SK-N-SH treated with all-trans-retinoic acid at 6 μM for 48 hours (cell line): ENCODE measurements at regions not wholly inside any gene's neighbourhood (a gene's known extent, or its start where the extent isn't known, plus 50 kb on each side); places are given as distances from the start of the nearest gene placed in this dataset.

Experiments used
- ATAC-seq: fragments of 200-7000 bp; cut with Tn5 transposase; 3 replicates; pipeline ENCODE4 v1.9.1; 2020; ENCODE audit warnings: mild to moderate bottlenecking, moderate library complexity
- ARNTL ChIP-seq: fragments of 450-650 bp; formaldehyde crosslinking; IDR thresholded peaks from 2 replicates; pipeline ENCODE4 v1.5.0; 2020; ENCODE audit warnings: low read depth, mild to moderate bottlenecking, moderate library complexity, borderline replicate concordance
- BACH2 ChIP-seq: fragments of 250-450 bp; sonication (Bioruptor Pico); IDR thresholded peaks from 2 replicates; pipeline ENCODE4 v1.9.0; 2021; ENCODE audit warnings: mild to moderate bottlenecking, borderline replicate concordance
- CSDC2 ChIP-seq: fragments of 250-450 bp; sonication (Bioruptor Pico); IDR thresholded peaks from 2 replicates; pipeline ENCODE4 v1.5.0; 2020; ENCODE audit warnings: mild to moderate bottlenecking, moderate library complexity
- ESRRG ChIP-seq: fragments of 250-450 bp; sonication (Bioruptor Pico); IDR thresholded peaks from 2 replicates; pipeline ENCODE4 v1.6.1; 2021; ENCODE audit warnings: mild to moderate bottlenecking
- GLIS3 ChIP-seq: fragments of 250-450 bp; sonication (Bioruptor Pico); IDR thresholded peaks from 2 replicates; pipeline ENCODE4 v1.5.0; 2020; ENCODE audit warnings: mild to moderate bottlenecking, moderate library complexity
- ISL1 ChIP-seq: fragments of 250-450 bp; sonication (Bioruptor Pico); IDR thresholded peaks from 2 replicates; pipeline ENCODE4 v2.1.2; 2022; ENCODE audit warnings: mild to moderate bottlenecking, moderate library complexity
- OSR1 ChIP-seq: fragments of 250-450 bp; sonication (Bioruptor Pico); IDR thresholded peaks from 2 replicates; pipeline ENCODE4 v1.8.0; 2022; ENCODE audit warnings: moderate library complexity, mild to moderate bottlenecking, inconsistent platforms
- PPARA ChIP-seq: fragments of 250-450 bp; sonication (Bioruptor Pico); IDR thresholded peaks from 2 replicates; pipeline ENCODE4 v1.5.0; 2020; ENCODE audit warnings: mild to moderate bottlenecking, borderline replicate concordance
- RARB ChIP-seq: fragments of 250-450 bp; sonication (Bioruptor Pico); IDR thresholded peaks from 2 replicates; pipeline ENCODE4 v1.8.0; 2021; ENCODE audit warnings: mild to moderate bottlenecking, moderate library complexity
- SNAI2 ChIP-seq: fragments of 250-450 bp; sonication (Bioruptor Pico); IDR thresholded peaks from 2 replicates; pipeline ENCODE4 v1.5.0; 2020; ENCODE audit warnings: mild to moderate bottlenecking, moderate library complexity
- TCF4 ChIP-seq: fragments of 250-450 bp; sonication (Bioruptor Pico); IDR thresholded peaks from 2 replicates; pipeline ENCODE4 v1.8.0; 2021; ENCODE audit warnings: mild to moderate bottlenecking, moderate library complexity, borderline replicate concordance
- TOX ChIP-seq: fragments of 250-450 bp; sonication (Bioruptor Pico); IDR thresholded peaks from 2 replicates; pipeline ENCODE4 v1.8.0; 2021; ENCODE audit warnings: mild to moderate bottlenecking, moderate library complexity, borderline replicate concordance
- ZC3H10 ChIP-seq: fragments of 250-450 bp; sonication (Bioruptor Pico); IDR thresholded peaks from 2 replicates; pipeline ENCODE4 v1.5.1; 2021; ENCODE audit warnings: mild to moderate bottlenecking, moderate library complexity
- ZFP3 ChIP-seq: fragments of 250-450 bp; sonication (Bioruptor Pico); IDR thresholded peaks from 2 replicates; pipeline ENCODE4 v1.5.0; 2020; ENCODE audit warnings: mild to moderate bottlenecking, moderate library complexity
- ZFP30 ChIP-seq: fragments of 450-650 bp; formaldehyde crosslinking; IDR thresholded peaks from 2 replicates; pipeline ENCODE4 v1.5.0; 2022; ENCODE audit warnings: mild to moderate bottlenecking, moderate library complexity
- ZNF565 ChIP-seq: fragments of 450-650 bp; formaldehyde crosslinking; conservative IDR thresholded peaks from 2 replicates; pipeline ENCODE4 v1.5.0; 2020; ENCODE audit warnings: low read depth, mild to moderate bottlenecking, moderate library complexity
- ZNF8 ChIP-seq: fragments of 450-650 bp; formaldehyde crosslinking; IDR thresholded peaks from 2 replicates; pipeline ENCODE4 v1.5.0; 2020; ENCODE audit warnings: mild to moderate bottlenecking, moderate library complexity
- TF ChIP-seq, protein P1 (sequence below): fragments of 250-450 bp; sonication (Bioruptor Pico); IDR thresholded peaks from 2 replicates; pipeline ENCODE4 v1.5.1; 2021; ENCODE audit warnings: mild to moderate bottlenecking, moderate library complexity
- TF ChIP-seq, protein P2 (sequence below): fragments of 250-450 bp; sonication (Bioruptor Pico); IDR thresholded peaks from 2 replicates; pipeline ENCODE4 v1.8.0; 2020; ENCODE audit warnings: mild to moderate bottlenecking, moderate library complexity, borderline replicate concordance
- TF ChIP-seq, protein P3 (sequence below): fragments of 250-450 bp; sonication (Bioruptor Pico); IDR thresholded peaks from 2 replicates; pipeline ENCODE4 v1.8.0; 2021; ENCODE audit warnings: low read depth, mild to moderate bottlenecking, moderate library complexity, borderline replicate concordance
- TF ChIP-seq, protein P4 (sequence below): fragments of 250-450 bp; sonication (Bioruptor Pico); IDR thresholded peaks from 2 replicates; pipeline ENCODE4 v1.5.0; 2020; ENCODE audit warnings: mild to moderate bottlenecking, moderate library complexity

DNA sequence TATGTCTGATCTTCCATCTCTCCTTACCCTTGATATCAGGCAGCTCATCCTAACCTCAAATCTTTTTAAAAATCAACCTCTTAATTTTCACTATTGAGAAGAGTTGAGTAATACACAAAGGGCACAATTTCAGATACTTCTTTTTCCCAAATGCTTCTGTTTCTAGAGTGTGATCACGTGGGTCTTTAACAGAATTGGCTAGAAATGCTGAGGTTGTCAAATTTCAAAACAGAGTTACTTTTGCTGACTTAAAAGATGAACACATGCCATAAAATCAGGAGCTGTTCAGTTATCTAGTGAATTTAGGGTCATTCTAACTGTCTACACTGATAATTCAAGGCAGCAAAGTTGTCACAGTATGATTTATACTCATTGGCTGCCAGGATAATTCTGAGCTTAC lies 63.6 kb upstream of the NGF start:
- TF ChIP-seq SNAI2 (CRISPR knock-in tag): no peak
- TF ChIP-seq OSR1 (CRISPR knock-in tag): no peak
- no peak for TF ChIP-seq ISL1 (CRISPR knock-in tag)
- no peak for TF ChIP-seq ARNTL
- TF ChIP-seq BACH2 (CRISPR knock-in tag): no peak
- TF ChIP-seq, protein P1, sequence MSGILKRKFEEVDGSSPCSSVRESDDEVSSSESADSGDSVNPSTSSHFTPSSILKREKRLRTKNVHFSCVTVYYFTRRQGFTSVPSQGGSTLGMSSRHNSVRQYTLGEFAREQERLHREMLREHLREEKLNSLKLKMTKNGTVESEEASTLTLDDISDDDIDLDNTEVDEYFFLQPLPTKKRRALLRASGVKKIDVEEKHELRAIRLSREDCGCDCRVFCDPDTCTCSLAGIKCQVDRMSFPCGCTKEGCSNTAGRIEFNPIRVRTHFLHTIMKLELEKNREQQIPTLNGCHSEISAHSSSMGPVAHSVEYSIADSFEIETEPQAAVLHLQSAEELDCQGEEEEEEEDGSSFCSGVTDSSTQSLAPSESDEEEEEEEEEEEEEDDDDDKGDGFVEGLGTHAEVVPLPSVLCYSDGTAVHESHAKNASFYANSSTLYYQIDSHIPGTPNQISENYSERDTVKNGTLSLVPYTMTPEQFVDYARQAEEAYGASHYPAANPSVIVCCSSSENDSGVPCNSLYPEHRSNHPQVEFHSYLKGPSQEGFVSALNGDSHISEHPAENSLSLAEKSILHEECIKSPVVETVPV (CRISPR knock-in tag): no peak
- TF ChIP-seq ZNF8 (CRISPR knock-in tag): no peak
- TF ChIP-seq TOX: no peak

DNA sequence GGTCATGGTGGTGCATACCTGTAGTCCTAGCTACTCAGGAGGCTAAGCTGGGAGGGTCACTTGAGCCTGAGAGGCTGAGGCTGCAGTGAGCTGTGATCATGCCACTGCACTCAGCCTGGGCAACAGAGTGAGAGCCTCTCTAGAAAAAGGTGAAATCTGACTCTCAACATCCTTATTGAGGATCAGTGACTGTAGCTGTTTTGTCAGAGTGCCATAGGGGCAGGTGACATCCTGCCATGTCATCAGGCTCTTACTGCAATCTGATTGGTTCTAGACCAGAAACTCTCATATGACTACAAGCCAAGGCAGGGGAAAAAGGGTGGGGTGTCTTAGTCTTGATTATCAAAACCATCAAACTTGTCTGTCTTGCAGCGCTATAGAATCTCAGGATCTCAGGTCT lies 62.8 kb upstream of the NGF start:
- no peak for ATAC-seq
- no peak for TF ChIP-seq ARNTL
- no peak for TF ChIP-seq TOX
- no peak for TF ChIP-seq ISL1 (CRISPR knock-in tag)
- no peak for TF ChIP-seq TCF4
- TF ChIP-seq ZFP30 (CRISPR knock-in tag): no peak
- no peak for TF ChIP-seq GLIS3 (CRISPR knock-in tag)
- no peak for TF ChIP-seq BACH2 (CRISPR knock-in tag)
- TF ChIP-seq SNAI2 (CRISPR knock-in tag): no peak
- TF ChIP-seq, protein P2, sequence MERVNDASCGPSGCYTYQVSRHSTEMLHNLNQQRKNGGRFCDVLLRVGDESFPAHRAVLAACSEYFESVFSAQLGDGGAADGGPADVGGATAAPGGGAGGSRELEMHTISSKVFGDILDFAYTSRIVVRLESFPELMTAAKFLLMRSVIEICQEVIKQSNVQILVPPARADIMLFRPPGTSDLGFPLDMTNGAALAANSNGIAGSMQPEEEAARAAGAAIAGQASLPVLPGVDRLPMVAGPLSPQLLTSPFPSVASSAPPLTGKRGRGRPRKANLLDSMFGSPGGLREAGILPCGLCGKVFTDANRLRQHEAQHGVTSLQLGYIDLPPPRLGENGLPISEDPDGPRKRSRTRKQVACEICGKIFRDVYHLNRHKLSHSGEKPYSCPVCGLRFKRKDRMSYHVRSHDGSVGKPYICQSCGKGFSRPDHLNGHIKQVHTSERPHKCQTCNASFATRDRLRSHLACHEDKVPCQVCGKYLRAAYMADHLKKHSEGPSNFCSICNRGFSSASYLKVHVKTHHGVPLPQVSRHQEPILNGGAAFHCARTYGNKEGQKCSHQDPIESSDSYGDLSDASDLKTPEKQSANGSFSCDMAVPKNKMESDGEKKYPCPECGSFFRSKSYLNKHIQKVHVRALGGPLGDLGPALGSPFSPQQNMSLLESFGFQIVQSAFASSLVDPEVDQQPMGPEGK (CRISPR knock-in tag): no peak
- TF ChIP-seq PPARA (CRISPR knock-in tag): no peak
- TF ChIP-seq, protein P1 (CRISPR knock-in tag): no peak
- TF ChIP-seq ESRRG: no peak
- no peak for TF ChIP-seq ZC3H10 (CRISPR knock-in tag)
- TF ChIP-seq RARB (CRISPR knock-in tag): no peak
- TF ChIP-seq CSDC2: no peak
- TF ChIP-seq ZFP3: no peak
- TF ChIP-seq, protein P3, sequence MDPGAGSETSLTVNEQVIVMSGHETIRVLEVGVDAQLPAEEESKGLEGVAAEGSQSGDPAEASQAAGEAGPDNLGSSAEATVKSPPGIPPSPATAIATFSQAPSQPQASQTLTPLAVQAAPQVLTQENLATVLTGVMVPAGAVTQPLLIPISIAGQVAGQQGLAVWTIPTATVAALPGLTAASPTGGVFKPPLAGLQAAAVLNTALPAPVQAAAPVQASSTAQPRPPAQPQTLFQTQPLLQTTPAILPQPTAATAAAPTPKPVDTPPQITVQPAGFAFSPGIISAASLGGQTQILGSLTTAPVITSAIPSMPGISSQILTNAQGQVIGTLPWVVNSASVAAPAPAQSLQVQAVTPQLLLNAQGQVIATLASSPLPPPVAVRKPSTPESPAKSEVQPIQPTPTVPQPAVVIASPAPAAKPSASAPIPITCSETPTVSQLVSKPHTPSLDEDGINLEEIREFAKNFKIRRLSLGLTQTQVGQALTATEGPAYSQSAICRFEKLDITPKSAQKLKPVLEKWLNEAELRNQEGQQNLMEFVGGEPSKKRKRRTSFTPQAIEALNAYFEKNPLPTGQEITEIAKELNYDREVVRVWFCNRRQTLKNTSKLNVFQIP: no peak
- TF ChIP-seq, protein P4, sequence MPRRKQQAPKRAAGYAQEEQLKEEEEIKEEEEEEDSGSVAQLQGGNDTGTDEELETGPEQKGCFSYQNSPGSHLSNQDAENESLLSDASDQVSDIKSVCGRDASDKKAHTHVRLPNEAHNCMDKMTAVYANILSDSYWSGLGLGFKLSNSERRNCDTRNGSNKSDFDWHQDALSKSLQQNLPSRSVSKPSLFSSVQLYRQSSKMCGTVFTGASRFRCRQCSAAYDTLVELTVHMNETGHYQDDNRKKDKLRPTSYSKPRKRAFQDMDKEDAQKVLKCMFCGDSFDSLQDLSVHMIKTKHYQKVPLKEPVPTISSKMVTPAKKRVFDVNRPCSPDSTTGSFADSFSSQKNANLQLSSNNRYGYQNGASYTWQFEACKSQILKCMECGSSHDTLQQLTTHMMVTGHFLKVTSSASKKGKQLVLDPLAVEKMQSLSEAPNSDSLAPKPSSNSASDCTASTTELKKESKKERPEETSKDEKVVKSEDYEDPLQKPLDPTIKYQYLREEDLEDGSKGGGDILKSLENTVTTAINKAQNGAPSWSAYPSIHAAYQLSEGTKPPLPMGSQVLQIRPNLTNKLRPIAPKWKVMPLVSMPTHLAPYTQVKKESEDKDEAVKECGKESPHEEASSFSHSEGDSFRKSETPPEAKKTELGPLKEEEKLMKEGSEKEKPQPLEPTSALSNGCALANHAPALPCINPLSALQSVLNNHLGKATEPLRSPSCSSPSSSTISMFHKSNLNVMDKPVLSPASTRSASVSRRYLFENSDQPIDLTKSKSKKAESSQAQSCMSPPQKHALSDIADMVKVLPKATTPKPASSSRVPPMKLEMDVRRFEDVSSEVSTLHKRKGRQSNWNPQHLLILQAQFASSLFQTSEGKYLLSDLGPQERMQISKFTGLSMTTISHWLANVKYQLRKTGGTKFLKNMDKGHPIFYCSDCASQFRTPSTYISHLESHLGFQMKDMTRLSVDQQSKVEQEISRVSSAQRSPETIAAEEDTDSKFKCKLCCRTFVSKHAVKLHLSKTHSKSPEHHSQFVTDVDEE (CRISPR knock-in tag): no peak

More for the DNA sequence above, 63.6 kb upstream of the NGF start:
- ATAC-seq: no peak

DNA sequence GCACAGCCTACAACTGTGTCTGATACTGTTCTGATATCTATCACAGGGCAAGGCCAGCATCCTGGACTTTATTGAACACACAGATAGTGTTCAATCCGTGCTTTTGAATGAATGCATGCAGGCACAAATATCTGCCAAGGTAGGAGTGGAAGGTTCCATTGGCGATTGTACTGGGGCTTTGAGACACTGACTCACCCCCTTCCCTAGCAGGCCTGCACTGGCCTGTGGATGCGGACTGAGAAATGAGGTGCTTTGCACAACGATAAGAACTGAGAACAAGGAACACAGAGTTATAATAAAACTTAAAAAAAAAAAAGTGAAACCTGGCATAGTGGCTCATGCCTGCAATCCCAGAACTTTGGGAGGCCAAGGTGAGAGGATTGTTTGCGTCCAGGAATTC lies 62.4 kb upstream of the NGF start:
- no peak for ATAC-seq
- TF ChIP-seq ZFP3 (no peak), ZFP30 (CRISPR knock-in tag) (no peak), GLIS3 (CRISPR knock-in tag) (no peak), ZC3H10 (CRISPR knock-in tag) (no peak), OSR1 (CRISPR knock-in tag) (no peak), ZNF565 (CRISPR knock-in tag) (no peak)
- TF ChIP-seq, protein P1 (CRISPR knock-in tag): no peak
